VCaP (cell line): ENCODE measurements at regions not wholly inside any gene's neighbourhood (a gene's known extent, or its start where the extent isn't known, plus 50 kb on each side); places are given as distances from the start of the nearest gene placed in this dataset.

Experiments
- H3K27ac ChIP-seq: fragments of 450-650 bp; 2 replicates; pipeline ENCODE4 v1.5.1; 2017
- TF ChIP-seq, protein P1 (sequence below): fragments of 450-650 bp; conservative IDR thresholded peaks from 2 replicates; pipeline ENCODE4 v1.5.1; 2017; ENCODE audit warnings: mild to moderate bottlenecking, moderate library complexity

DNA sequence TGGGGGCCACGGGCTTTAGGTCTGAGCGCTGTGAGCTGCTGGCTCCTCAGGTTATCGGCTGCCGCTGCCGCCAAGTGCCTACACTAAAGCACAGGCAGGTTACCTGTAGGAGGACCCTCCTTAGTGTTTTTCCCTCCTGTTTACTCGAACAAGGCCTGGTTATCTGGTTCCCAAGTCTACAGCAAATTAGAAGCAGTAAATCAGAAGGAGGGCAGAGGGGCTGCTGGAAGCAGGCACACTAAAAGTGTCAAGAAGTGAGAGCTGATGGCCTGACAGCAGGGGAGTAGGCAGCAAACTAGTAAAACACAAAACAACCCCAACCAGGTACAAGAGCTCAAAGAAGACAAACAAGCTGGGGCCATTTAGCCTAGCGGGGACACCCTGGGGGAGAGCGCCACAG is 125.0 kb upstream of the PJA1 start:
- no peak overlapping the region for H3K27ac ChIP-seq
- TF ChIP-seq, protein P1, sequence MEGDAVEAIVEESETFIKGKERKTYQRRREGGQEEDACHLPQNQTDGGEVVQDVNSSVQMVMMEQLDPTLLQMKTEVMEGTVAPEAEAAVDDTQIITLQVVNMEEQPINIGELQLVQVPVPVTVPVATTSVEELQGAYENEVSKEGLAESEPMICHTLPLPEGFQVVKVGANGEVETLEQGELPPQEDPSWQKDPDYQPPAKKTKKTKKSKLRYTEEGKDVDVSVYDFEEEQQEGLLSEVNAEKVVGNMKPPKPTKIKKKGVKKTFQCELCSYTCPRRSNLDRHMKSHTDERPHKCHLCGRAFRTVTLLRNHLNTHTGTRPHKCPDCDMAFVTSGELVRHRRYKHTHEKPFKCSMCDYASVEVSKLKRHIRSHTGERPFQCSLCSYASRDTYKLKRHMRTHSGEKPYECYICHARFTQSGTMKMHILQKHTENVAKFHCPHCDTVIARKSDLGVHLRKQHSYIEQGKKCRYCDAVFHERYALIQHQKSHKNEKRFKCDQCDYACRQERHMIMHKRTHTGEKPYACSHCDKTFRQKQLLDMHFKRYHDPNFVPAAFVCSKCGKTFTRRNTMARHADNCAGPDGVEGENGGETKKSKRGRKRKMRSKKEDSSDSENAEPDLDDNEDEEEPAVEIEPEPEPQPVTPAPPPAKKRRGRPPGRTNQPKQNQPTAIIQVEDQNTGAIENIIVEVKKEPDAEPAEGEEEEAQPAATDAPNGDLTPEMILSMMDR, result no peak

DNA sequence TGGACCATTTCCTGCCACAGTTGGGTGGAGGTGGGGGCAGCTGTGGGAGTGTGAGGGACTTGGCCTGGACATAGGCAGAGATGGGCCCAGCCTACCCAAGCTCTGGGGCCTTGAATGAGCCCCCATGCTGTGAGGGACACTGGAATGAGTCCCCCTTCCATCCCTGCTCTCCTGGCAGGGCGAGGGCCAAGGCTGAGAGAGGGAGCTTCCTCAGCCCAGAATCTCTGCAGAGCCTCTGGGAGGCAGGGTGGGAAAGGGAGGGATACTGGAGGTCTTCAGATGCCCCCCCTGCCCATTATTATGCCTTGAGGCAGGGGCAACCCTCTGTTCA is 124.5 kb upstream of the PJA1 start:
- H3K27ac ChIP-seq, result no peak overlapping the region
- TF ChIP-seq, protein P1, result no peak

DNA sequence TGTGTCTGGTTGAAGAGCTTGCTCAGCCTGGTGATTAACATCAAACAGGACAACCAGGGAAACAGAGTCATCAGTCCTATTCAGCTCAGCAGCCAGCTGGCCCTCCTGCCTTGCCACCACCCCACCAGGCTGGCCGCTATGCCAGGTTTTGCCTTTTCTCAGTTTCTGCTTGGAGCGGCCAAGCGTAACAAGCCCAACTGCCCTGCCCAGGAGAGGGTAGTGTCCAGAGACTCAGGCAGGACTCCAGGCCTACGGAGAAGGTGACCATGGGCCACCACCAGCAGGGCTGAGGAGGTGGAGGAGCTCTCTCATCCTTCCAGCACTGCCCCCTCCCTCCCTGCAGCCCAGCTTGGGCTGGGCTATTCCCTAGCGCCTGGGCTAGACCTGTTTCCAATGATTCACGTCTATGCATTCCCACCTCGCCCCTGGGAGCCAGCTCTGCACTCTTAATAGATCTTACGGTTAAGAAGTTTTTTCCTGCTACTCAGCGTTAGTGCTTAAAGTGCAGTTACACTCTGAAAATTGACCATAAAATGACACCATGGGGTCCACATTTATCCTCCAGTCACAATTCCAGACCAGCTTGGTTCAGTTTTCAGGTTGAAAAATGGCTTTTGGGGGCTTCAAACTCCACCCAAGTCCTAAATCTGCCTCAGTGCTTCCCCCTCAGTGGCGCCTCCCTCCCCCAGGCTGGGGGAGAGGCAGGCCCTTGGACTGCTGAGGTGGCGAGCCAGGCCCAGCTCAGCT is 124.0 kb upstream of the PJA1 start:
- TF ChIP-seq, protein P1, result no peak
- no peak overlapping the region for H3K27ac ChIP-seq

DNA sequence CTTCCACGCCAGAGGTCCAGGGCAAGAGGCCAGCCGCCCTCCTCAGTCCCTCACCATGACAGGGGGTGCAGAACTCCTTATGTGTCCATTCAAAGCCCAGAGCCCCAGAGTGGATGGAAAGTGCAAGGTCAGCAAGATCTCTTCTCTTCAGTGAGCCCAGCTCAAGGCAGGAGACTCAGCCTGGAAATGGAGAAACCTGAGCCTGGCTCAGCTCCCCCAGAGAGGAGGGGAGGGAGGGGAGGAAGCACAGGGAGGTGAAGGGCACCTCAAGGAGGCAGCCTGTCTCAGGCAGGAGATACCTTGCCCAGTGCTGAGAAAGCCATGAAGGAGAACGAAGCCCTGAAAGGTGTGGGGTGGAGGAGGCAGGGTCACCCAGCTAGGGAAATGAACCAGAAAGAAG is 121.8 kb upstream of the PJA1 start:
- H3K27ac ChIP-seq, result no peak overlapping the region
- TF ChIP-seq, protein P1, result no peak

DNA sequence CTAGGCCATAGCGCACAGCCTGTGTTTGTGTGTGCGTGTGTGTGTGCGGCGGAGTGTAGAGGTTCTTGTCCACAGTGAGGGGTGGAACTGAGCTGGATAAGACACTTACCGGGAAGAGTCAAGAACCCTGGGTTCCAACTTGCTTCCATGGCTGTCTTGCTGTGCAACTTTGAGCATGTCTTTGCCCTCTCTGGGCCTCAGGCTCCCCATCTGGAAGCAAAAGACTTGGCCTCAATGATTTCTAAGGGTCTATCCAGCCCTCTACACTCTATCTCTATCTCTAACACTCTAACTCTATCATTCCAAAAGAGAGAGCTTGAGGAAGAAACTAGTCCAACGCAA is 121.3 kb upstream of the PJA1 start:
- no peak overlapping the region for H3K27ac ChIP-seq

DNA sequence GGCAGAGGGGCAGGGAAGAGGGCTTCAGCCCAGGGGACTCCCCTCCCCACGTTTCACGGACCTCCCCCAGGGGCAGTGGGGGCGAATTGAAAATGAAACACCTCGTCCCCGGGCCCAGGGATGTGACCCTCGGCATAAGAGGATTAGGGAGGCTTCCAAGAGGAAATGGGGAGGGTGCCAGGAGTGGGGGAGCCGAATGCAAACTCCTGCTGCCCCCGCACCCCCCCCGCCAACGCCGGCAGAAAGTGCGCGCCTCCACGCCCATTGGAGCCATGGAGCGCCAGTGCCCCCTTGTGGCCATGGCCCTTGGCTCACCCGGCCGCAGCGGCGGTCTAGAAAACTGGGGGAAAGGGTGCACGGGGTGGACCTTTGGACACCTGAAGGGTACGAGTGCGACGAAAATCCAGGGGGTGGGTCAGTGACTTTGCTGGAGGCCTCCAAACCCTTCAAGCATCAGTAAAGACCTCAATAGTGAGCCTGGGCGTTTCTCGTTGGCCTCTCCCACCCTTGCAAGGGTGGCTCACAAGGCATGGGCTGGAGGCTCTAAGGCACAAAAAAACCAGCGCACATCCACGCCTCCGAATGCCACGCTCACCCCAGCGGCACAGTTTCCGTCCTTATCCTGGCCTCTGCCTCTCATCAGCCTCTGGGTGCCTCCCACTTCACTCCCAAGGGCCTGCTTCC is 120.8 kb upstream of the PJA1 start:
- peak overlapping the region; percentile 18; the same call in 1 of the 2 replicates for H3K27ac ChIP-seq
- TF ChIP-seq, protein P1, result peak; percentile 92

More for the DNA sequence above, 121.3 kb upstream of the PJA1 start:
- TF ChIP-seq, protein P1, result no peak

DNA sequence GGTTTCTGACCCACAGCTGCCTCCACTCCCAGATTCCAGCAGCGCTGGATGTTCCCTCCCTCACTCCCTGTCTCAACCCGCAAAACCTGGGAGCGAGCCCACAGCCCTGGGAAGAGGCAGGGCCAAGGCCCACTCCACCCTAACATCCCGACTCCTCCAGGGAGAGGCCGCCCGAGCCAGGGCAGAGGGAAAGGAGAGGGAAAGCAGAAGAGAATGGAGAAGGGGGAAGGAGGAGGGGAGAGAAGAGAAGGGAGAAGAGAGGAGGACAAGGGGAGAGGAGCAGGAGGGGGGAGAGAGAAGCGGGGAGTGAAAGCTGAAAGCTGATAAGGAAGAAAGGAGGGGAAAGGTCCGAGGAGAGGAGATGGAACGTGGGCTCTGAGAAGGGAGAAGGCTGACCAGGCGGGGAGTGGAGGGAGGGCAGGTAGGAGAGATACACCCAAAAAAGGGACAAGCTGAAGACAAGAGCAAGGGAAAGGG is 120.2 kb upstream of the PJA1 start:
- TF ChIP-seq, protein P1, result no peak
- peak overlapping the region; percentile 18; the same call in 1 of the 2 replicates for H3K27ac ChIP-seq
